GM19467 (cell line): ENCODE measurements at regions not wholly inside any gene's neighbourhood (a gene's known extent, or its start where the extent isn't known, plus 50 kb on each side); places are given as distances from the start of the nearest gene placed in this dataset.

Source experiments
- ATAC-seq: cut with Tn5 transposase; IDR thresholded peaks from one replicate; pipeline ENCODE4 v1.9.1; 2021; ENCODE audit warnings: mild to moderate bottlenecking, moderate library complexity; ENCODE audit not compliant: unreplicated experiment

DNA sequence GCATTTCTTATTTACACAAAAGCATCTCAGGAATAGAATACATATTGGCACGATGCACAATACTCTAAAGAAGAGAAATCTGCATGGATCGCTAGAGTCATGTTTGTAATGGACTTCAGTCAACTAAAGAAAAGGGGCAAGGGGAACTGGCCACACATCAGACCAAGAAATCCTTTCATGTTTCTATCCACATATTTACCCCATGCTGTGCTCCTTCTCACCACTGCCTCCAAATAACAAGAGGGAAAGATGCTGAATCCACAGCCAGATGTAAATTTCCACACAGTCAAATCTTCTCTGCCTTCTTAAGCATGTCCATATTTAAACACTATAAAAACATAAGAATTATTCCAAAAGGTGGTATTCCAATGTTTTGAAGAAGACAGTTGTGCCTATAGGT lies 67.6 kb downstream of the COX18 start:
- no peak for ATAC-seq

GRCh38 chr4:72997409-72997808 lies 72.1 kb downstream of the COX18 start:
- ATAC-seq = no peak

GRCh38 chr4:72994670-72995069 lies 74.8 kb downstream of the COX18 start:
- no peak for ATAC-seq

DNA sequence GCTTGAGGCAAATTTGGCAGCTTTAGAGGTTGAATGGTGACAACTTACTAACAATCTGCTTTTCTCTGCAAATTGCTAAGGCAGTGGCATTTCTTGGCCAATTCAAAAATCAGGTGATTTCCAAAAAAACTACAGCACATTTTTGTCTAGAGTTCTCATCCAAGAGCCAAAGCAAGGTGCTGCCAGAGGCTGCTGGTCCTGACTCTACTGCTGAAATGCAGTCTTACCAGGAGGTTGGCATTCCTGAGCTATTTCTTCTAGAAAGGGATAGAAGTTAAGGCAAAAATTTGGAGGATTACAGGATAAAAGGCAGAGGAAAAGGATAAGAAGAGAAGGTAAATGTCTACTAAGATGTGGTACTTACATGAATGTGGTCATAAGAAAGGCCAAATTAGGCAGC lies 75.6 kb downstream of the COX18 start:
- no peak for ATAC-seq

GRCh38 chr4:72991873-72992272 lies 77.6 kb downstream of the COX18 start:
- no peak for ATAC-seq

DNA sequence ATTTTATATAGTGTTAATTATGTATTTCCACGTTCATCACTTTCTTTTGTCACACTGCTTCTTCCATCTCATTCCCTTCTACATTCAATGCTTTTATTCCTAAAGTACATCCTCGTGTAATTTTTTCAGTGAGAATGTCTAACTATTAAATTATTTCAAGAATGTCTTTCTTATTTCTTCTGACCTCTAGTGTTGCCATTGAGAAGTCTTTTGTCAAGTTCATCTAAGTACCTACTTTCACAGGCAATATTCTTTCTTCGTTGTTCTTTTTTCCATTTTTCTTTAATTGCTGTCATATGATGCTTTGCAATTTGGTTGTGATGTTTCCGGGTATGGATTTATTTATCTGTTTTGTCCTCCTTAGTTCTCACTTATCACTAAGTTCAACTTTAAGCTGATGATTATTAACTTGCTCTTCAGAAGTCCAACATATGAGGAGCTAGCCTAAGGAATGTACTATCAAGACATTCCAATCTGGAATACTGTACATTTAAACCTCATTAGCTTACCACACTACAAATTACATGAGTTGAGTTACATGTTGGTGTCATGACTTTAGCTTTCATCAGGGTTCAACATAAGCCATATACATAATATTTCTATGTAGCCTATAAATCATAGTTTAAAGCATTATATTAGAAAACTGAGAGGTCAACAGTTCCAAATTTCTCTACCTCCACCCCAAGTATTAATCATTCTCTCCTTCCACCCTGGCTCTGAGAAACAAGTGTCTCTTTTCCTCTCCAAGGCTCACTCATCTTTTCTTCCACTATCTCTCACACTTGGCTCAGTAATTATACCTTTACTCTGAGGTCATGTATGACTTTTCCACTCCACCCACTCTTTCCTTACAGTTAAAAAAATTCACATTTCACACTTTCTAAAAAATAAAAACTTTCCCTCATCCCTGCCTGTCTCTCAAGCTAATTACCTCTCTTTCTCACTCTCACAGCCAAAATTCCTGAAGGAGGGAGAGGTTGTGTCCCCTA lies 81.5 kb downstream of the COX18 start:
- ATAC-seq = no peak

- ATAC-seq = no peak
Observed at GRCh38 chr4:72984351-72984750, 85.2 kb downstream of the COX18 start.

DNA sequence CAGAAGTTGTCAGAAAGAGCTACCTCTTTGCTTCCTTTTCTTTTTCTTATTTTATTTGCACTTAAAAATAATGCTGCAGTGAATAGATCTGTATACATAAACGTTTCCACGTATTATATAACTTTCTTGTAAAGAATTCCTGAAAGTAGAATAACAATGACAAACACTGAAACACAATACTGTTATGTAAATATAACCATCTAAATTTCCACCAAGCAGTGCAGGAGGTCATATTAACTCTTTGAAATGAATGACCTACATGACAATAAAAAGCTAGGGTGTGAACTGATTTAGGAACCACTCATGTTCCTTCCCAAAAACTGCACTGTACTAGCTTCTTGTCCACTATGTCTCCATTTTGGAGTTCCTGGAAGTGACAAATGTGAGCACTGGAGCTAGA lies 85.8 kb downstream of the COX18 start:
- no peak for ATAC-seq

GRCh38 chr4:72977936-72978485 lies 91.5 kb downstream of the COX18 start:
- ATAC-seq = no peak

GRCh38 chr4:72975488-72975784 lies 94.1 kb downstream of the COX18 start:
- ATAC-seq = no peak

- no peak for ATAC-seq
Observed at GRCh38 chr4:72974694-72975487, 94.6 kb downstream of the COX18 start.

GRCh38 chr4:72971572-72971971 lies 97.9 kb downstream of the COX18 start:
- ATAC-seq = no peak

DNA sequence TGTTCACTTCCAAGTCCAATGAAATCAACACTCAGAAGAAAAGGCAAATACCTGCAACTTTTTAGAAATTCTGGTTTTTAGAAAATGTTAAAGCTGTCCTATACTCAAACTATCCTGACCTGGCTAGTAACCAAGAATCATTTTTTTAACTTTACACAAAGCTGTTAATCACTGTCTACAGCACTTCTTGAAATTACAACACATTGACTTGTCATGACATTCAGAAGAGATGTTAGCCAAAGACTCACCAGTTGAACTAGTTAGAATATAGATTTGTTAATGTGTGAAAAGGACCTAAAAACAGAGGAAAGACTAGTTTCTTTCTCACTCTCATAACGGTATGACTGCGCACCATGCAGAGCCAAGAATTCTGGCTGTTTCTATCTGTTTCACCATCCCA lies 98.8 kb downstream of the COX18 start:
- no peak for ATAC-seq

GRCh38 chr4:72969976-72970375 lies 99.5 kb downstream of the COX18 start:
- ATAC-seq = no peak

GRCh38 chr4:72966652-72967051 lies 102.9 kb downstream of the COX18 start:
- ATAC-seq = no peak

GRCh38 chr4:72959411-72959810 lies 110.1 kb downstream of the COX18 start:
- ATAC-seq = no peak

- no peak for ATAC-seq
Observed at GRCh38 chr4:72954811-72955210, 114.7 kb downstream of the COX18 start.

- ATAC-seq = no peak
Observed at GRCh38 chr4:72953571-72953970, 115.9 kb downstream of the COX18 start.

DNA sequence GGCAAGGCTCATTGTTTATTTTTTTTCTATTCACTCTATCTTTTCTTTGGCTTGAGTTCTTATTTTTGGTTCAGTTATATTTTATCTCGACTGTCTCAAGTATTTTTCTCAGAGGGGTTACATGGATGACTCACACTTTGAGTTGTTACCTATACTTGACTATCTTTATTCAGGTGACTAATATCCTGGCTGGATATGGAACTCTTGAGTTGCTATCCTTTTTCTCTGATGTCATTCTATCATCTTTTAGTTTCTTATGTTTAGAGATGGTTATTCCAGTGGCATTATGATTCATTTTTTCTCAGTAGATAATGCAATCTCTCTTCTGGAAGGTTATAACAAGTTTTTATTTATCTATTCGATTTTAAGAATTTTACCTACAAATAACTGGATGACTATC lies 117.9 kb downstream of the COX18 start:
- no peak for ATAC-seq

GRCh38 chr4:72951147-72951546 lies 118.4 kb downstream of the COX18 start:
- ATAC-seq = no peak

- no peak for ATAC-seq
Observed at GRCh38 chr4:72948080-72948479, 121.4 kb downstream of the COX18 start.
